OCI-LY7 (cell line): ENCODE measurements at regions not wholly inside any gene's neighbourhood (a gene's known extent, or its start where the extent isn't known, plus 50 kb on each side); places are given as distances from the start of the nearest gene placed in this dataset.

Experiments used
- BruUV-seq: library from RNA; stranded (reverse); fragments of 400-500 nt; replicated peaks from 2 replicates; lab custom pipeline; 2021; lab: Mats Ljungman, UMichigan
- CTCF ChIA-PET: fragments of 300-600 bp; sonication (Branson Sonifier 250); formaldehyde crosslinking; loops from one replicate; lab custom pipeline; 2022; ENCODE audit warnings: antibody characterized with exemption; ENCODE audit not compliant: unreplicated experiment; lab: Charles Lee
- POLR2A ChIA-PET: fragments of 300-600 bp; sonication (Branson Sonifier 250); formaldehyde crosslinking; loops from one replicate; lab custom pipeline; 2022; ENCODE audit warnings: antibody characterized with exemption; lab: Charles Lee
- DNase-seq: peaks from one replicate; pipeline ENCODE4 v3.0.0-alpha.2; 2015; ENCODE audit warnings: low spot score
- H2AFZ ChIP-seq: fragments of 200-600 bp; sonication (generic), shearing (Covaris generic); 2 replicates; pipeline ENCODE4 v1.6.1; 2014; ENCODE audit warnings: mild to moderate bottlenecking, antibody characterized with exemption, low read length, moderate library complexity
- H3K27ac ChIP-seq: fragments of 200-600 bp; sonication (generic); 2 replicates; pipeline ENCODE4 v1.5.1; 2014; ENCODE audit warnings: mixed run types, low read depth, mild to moderate bottlenecking, moderate library complexity, low read length, inconsistent platforms; ENCODE audit not compliant: poor library complexity, severe bottlenecking
- H3K36me3 ChIP-seq: fragments of 200-600 bp; sonication (generic); 2 replicates; pipeline ENCODE4 v1.6.1; 2014; ENCODE audit warnings: mild to moderate bottlenecking, antibody characterized with exemption, low read length, moderate library complexity, mixed read lengths; ENCODE audit not compliant: insufficient read depth
- H3K4me1 ChIP-seq: fragments of 200-600 bp; sonication (generic); 2 replicates; pipeline ENCODE4 v1.5.1; 2014; ENCODE audit warnings: mild to moderate bottlenecking, low read length; ENCODE audit not compliant: insufficient read depth, poor library complexity, severe bottlenecking
- H3K4me2 ChIP-seq: fragments of 200-600 bp; sonication (generic); 2 replicates; pipeline ENCODE4 v1.6.1; 2014; ENCODE audit warnings: mild to moderate bottlenecking, low read length
- H3K4me3 ChIP-seq: fragments of 200-600 bp; sonication (generic); 2 replicates; pipeline ENCODE4 v1.5.1; 2014; ENCODE audit warnings: mild to moderate bottlenecking, low read depth, low read length; ENCODE audit not compliant: poor library complexity, severe bottlenecking
- H3K79me2 ChIP-seq: fragments of 200-600 bp; sonication (generic); 2 replicates; pipeline ENCODE4 v1.6.1; 2016; ENCODE audit warnings: low read depth, mild to moderate bottlenecking, low read length, moderate library complexity, mixed read lengths; ENCODE audit not compliant: insufficient read depth
- H3K9me2 ChIP-seq: fragments of 200-600 bp; sonication (generic); 2 replicates; pipeline ENCODE4 v1.6.1; 2016; ENCODE audit warnings: mild to moderate bottlenecking, low read length, mixed read lengths; ENCODE audit not compliant: insufficient read depth
- H3K9me3 ChIP-seq: fragments of 200-600 bp; sonication (generic); 2 replicates; pipeline ENCODE4 v1.6.1; 2014; ENCODE audit warnings: mild to moderate bottlenecking, mixed run types, low read length, mixed read lengths
- H4K20me1 ChIP-seq: fragments of 200-600 bp; sonication (generic); 2 replicates; pipeline ENCODE4 v1.6.1; 2014; ENCODE audit warnings: mild to moderate bottlenecking, antibody characterized with exemption, low read length, moderate library complexity, mixed read lengths; ENCODE audit not compliant: insufficient read depth
- EZH2phosphoT487 ChIP-seq: fragments of 200-600 bp; sonication (generic); IDR thresholded peaks from 2 replicates; pipeline ENCODE4 v1.6.1; 2018; ENCODE audit warnings: low read depth, borderline replicate concordance, mild to moderate bottlenecking, mixed run types, antibody characterized with exemption, low read length, moderate library complexity, mixed read lengths
- intact Hi-C: fragments of 100-400 bp; cut with micrococcal nuclease; formaldehyde crosslinking; loops from one replicate; pipeline ENCODE4 v1.10.0; 2022; ENCODE audit not compliant: unreplicated experiment
- TF ChIP-seq, protein P1 (sequence below): fragments of 200-600 bp; sonication (generic); conservative IDR thresholded peaks from 2 replicates; pipeline ENCODE4 v1.5.1; 2014; ENCODE audit warnings: mild to moderate bottlenecking, antibody characterized with exemption, low read length, moderate library complexity, mixed read lengths

DNA sequence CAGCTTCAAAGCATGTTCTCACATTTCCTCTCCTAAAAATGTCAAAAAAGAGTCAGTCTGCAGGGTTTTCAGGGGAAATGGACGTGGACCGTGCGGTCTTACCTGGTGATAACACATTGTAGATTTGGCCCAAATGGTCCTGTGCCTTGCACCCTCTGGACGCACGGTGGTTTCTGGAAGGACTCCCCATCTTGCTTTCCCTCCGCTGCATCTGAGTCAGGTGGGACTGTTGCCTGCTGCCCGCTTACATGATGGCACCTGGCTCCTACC lies 1290.1 kb downstream of the TBC1D22A start:
- H3K36me3 ChIP-seq, result no peaks in the 10 kb centered on the region
- H4K20me1 ChIP-seq, result no peaks in the 10 kb centered on the region
- H3K27ac ChIP-seq, result no peak overlapping the region
- H3K4me1 ChIP-seq, result peaks cover 21% of the 10 kb centered on the region
- ChIA-PET POLR2A (interaction anchor here (0.6 kb wide), 1 partner anchor 8 kb away, joined by 3 read pairs; no protein-coding TSS in a partner anchor), CTCF (no interaction called here)
- H3K9me2 ChIP-seq, result no peaks in the 10 kb centered on the region
- no peaks in the 10 kb centered on the region for H3K79me2 ChIP-seq
- no TSS peak for BruUV-seq
- no peak for TF ChIP-seq EZH2phosphoT487
- TF ChIP-seq, protein P1, sequence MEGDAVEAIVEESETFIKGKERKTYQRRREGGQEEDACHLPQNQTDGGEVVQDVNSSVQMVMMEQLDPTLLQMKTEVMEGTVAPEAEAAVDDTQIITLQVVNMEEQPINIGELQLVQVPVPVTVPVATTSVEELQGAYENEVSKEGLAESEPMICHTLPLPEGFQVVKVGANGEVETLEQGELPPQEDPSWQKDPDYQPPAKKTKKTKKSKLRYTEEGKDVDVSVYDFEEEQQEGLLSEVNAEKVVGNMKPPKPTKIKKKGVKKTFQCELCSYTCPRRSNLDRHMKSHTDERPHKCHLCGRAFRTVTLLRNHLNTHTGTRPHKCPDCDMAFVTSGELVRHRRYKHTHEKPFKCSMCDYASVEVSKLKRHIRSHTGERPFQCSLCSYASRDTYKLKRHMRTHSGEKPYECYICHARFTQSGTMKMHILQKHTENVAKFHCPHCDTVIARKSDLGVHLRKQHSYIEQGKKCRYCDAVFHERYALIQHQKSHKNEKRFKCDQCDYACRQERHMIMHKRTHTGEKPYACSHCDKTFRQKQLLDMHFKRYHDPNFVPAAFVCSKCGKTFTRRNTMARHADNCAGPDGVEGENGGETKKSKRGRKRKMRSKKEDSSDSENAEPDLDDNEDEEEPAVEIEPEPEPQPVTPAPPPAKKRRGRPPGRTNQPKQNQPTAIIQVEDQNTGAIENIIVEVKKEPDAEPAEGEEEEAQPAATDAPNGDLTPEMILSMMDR, result no peak
- H3K4me3 ChIP-seq, result no peak overlapping the region
- intact Hi-C loops, result no loop called here
- DNase-seq, result no peak
- no peak overlapping the region for H2AFZ ChIP-seq
- no peaks in the 10 kb centered on the region for H3K9me3 ChIP-seq
- H3K4me2 ChIP-seq, result no peak overlapping the region

GRCh38 chr22:48051796-48052620 lies 1289.6 kb downstream of the TBC1D22A start:
- intact Hi-C loops, result no loop called here
- Histone ChIP-seq H3K36me3 (no peaks in the 10 kb centered on the region), H3K79me2 (no peaks in the 10 kb centered on the region), H3K4me1 (peaks cover 21% of the 10 kb centered on the region), H3K4me2 (no peak overlapping the region), H3K9me3 (no peaks in the 10 kb centered on the region), H3K4me3 (no peak overlapping the region), H2AFZ (no peak overlapping the region), H4K20me1 (no peaks in the 10 kb centered on the region), H3K9me2 (no peaks in the 10 kb centered on the region), H3K27ac (no peak overlapping the region)
- DNase-seq, result peak; percentile 36
- ChIA-PET POLR2A (interaction anchor here (0.6 kb wide), 1 partner anchor 9 kb away, joined by 3 read pairs; no protein-coding TSS in a partner anchor), CTCF (no interaction called here)
- TF ChIP-seq EZH2phosphoT487, result no peak
- TF ChIP-seq, protein P1, result no peak
- no TSS peak for BruUV-seq

GRCh38 chr22:48050836-48051235 lies 1288.4 kb downstream of the TBC1D22A start:
- BruUV-seq, result no TSS peak
- H2AFZ ChIP-seq, result no peak overlapping the region
- CTCF ChIA-PET, result no interaction called here
- no peaks in the 10 kb centered on the region for H3K9me3 ChIP-seq
- no peak overlapping the region for H3K4me3 ChIP-seq
- no peaks in the 10 kb centered on the region for H3K79me2 ChIP-seq
- POLR2A ChIA-PET, result no interaction called here
- intact Hi-C loops, result no loop called here
- H3K36me3 ChIP-seq, result no peaks in the 10 kb centered on the region
- peaks cover 32% of the 10 kb centered on the region for H3K4me1 ChIP-seq
- no peaks in the 10 kb centered on the region for H4K20me1 ChIP-seq
- TF ChIP-seq EZH2phosphoT487, result no peak
- TF ChIP-seq, protein P1, result no peak
- H3K4me2 ChIP-seq, result no peak overlapping the region
- no peaks in the 10 kb centered on the region for H3K9me2 ChIP-seq
- DNase-seq, result no peak
- H3K27ac ChIP-seq, result no peak overlapping the region
